SK-N-MC (cell line): ENCODE measurements at regions not wholly inside any gene's neighbourhood (a gene's known extent, or its start where the extent isn't known, plus 50 kb on each side); places are given as distances from the start of the nearest gene placed in this dataset.

Experiments used
- DNase-seq: peaks from one replicate; pipeline ENCODE4 v3.0.0-alpha.2; 2011; ENCODE audit warnings: low read depth, low spot score
- H3K27ac ChIP-seq: fragments of 200-600 bp; sonication (generic); 2 replicates; pipeline ENCODE4 v1.5.1; 2016; ENCODE audit warnings: mixed run types
- H3K36me3 ChIP-seq: fragments of 200-600 bp; sonication (generic); 2 replicates; pipeline ENCODE4 v1.6.1; 2017; ENCODE audit warnings: antibody characterized with exemption, low read length, mixed read lengths; ENCODE audit not compliant: insufficient read depth
- H3K4me3 ChIP-seq: fragments of 200-600 bp; sonication (generic); 2 replicates; pipeline ENCODE4 v1.5.1; 2016
- H3K9ac ChIP-seq: fragments of 200-600 bp; sonication (generic); 2 replicates; pipeline ENCODE4 v1.8.0; 2017; ENCODE audit warnings: mixed run types, mixed read lengths; ENCODE audit not compliant: insufficient read length
- H3K9me3 ChIP-seq: fragments of 200-600 bp; sonication (generic); 2 replicates; pipeline ENCODE4 v1.6.1; 2017; ENCODE audit warnings: low read depth, mild to moderate bottlenecking, antibody characterized with exemption, low read length, moderate library complexity, mixed read lengths
- EZH2 ChIP-seq: fragments of 200-600 bp; sonication (generic); IDR thresholded peaks from one replicate; pipeline ENCODE4 v1.6.1; 2017; ENCODE audit warnings: antibody characterized with exemption
- FOXP2 ChIP-seq: optimal IDR thresholded peaks from 2 replicates; pipeline ENCODE3; 2011; ENCODE audit warnings: mild to moderate bottlenecking, moderate library complexity; ENCODE audit not compliant: insufficient read depth; ENCODE audit errors: extremely low read length, control extremely low read depth
- POLR2AphosphoS5 ChIP-seq: IDR thresholded peaks from 2 replicates; pipeline ENCODE4 v1.6.1; 2012; ENCODE audit warnings: mild to moderate bottlenecking, low read depth, low read length, borderline replicate concordance

DNA sequence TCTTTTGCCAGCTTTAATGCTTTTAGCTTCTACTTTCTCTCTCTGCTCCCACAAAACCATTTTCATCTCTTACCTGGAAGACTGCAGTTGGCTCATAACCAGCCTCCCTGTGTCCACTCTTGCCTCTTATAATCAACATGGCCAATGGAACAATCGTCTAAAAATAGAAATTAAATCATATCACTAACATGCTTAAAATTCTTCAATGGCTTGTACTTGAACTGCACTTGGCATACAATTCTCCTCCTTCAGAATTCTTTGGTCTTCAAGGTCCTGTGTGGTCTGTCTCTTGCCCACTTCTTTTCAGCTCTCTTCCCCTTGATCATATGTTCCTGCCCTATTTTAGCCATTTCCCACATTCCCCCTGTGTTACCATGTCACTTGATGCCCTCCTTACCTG is 342.2 kb downstream of the ATP23 start:
- no peaks in the 10 kb centered on the region for H3K9me3 ChIP-seq
- H3K4me3 ChIP-seq: no peak overlapping the region
- no peak for DNase-seq
- no peak overlapping the region for H3K27ac ChIP-seq
- no peak overlapping the region for H3K9ac ChIP-seq
- TF ChIP-seq EZH2 (no peak), POLR2AphosphoS5 (no peak), FOXP2 (no peak)
- H3K36me3 ChIP-seq: no peaks in the 10 kb centered on the region

DNA sequence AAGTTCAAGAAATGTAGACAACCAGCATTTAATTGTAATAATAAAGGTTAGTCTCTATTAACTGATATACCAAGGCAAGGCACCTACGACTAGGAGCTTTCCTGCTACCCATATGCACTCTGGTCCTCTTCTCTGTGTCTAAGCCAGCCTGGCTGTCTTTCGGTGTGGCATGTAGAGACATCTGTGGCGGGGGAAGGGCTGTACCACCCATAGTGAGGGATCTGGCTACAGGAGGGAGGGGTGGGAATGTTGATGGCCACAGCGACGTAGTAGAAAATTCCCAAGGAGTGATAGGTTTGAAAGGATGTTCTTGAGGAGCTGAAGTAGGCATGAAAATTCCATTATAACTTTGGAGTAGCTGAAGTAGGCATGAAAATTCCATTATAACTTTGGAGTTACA is 344.2 kb downstream of the ATP23 start:
- no peaks in the 10 kb centered on the region for H3K9me3 ChIP-seq
- H3K9ac ChIP-seq: no peak overlapping the region
- DNase-seq: no peak
- no peaks in the 10 kb centered on the region for H3K36me3 ChIP-seq
- no peak overlapping the region for H3K4me3 ChIP-seq
- TF ChIP-seq EZH2: no peak
- no peak for TF ChIP-seq FOXP2
- no peak for TF ChIP-seq POLR2AphosphoS5
- no peak overlapping the region for H3K27ac ChIP-seq

DNA sequence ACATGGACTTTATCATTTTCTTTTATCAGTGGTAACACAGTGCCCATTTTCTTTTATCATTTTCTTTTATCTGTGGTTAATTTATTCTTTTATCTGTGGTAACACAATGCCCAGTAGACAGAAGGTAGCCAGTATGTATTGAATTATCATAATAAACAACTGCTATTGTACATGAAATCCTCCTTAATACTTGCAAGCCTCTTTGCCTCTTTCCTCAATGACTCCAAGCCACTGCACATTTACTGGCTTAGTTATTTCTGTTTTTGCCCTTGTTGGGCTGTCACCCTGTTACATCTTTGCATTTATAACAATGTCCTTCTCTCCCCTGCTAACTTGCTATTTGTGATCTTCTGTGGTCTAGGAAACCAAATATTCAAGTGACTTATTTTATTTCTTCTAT is 345.0 kb downstream of the ATP23 start:
- Histone ChIP-seq H3K9ac (no peak overlapping the region), H3K27ac (no peak overlapping the region), H3K36me3 (no peaks in the 10 kb centered on the region), H3K4me3 (no peak overlapping the region), H3K9me3 (no peaks in the 10 kb centered on the region)
- no peak for DNase-seq
- TF ChIP-seq EZH2: no peak

DNA sequence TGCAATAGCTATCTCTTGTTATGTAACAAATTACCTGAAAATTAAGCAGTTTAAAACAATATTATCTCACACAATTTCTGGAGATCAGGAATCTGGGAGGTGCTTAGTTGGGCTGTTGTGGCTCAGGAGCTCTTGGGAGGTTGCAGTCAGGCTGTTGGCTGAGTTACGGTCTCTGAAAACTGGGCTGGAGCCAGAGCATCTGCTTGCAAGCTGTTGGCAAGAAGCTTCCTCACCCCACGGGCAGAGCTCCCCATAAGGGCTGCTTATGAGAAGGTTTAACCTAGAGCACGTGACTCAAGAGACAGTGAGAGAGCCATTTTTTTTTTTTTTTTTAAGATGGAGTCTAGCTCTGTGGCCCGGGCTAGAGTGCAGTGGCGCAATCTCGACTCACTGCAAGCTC is 346.8 kb downstream of the ATP23 start:
- no peak overlapping the region for H3K9ac ChIP-seq
- no peaks in the 10 kb centered on the region for H3K9me3 ChIP-seq
- H3K4me3 ChIP-seq: no peak overlapping the region
- no peak overlapping the region for H3K27ac ChIP-seq
- DNase-seq: no peak
- no peaks in the 10 kb centered on the region for H3K36me3 ChIP-seq
- TF ChIP-seq FOXP2 (no peak), POLR2AphosphoS5 (no peak), EZH2 (no peak)

DNA sequence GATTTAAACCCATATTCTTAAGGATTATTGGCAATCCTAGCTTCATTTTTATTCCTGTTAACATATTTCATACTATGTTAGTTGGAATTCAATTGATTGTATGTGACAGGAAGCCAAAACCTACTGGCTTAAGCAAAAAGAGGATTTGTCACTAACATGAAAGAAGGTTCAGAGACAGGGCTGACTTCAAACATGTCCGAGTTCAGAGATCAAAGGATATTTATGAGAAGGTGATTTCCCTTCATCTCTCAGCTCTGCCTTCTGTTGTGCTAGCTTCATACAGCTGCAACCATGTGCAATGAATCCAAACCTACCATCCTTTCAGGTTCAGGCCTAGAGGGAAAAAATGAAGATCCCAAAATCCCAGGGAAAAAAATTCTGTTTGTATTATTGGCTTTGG is 349.7 kb downstream of the ATP23 start:
- DNase-seq: no peak
- no peak for TF ChIP-seq EZH2
- TF ChIP-seq FOXP2: no peak
- TF ChIP-seq POLR2AphosphoS5: no peak
- H3K36me3 ChIP-seq: no peaks in the 10 kb centered on the region

DNA sequence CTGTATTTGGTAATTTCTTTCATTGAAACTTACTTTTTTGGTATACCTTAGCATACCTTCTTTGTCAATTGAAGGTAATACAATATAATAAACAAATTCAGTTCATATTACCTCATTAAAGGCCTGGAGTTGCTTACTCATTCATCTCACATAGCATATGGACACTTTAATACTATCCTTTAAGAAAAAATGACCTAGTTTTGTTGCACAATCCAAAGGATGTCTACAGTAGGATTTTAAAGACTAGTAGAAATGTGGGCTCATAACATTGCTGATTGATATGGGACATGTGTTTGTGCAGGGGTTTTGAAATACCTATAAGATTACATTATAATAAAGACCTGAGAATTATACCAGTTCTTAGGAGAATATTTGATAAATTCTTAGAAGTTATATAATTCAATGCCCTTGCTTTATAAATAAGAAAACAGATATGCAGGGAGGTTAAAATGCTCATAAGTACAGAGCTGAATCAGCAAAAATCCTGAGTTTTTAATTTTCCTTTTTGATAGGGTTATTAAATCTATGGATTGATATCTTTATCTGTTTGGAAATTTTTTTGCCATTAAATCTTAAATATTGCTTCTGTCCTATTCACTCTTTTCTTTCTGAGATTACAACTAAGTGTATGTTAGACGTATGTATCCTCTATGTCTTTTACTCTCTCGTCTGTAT is 352.1 kb downstream of the ATP23 start:
- H3K4me3 ChIP-seq: no peak overlapping the region
- TF ChIP-seq EZH2 (no peak), POLR2AphosphoS5 (no peak), FOXP2 (no peak)
- no peak overlapping the region for H3K9ac ChIP-seq
- no peak for DNase-seq
- no peaks in the 10 kb centered on the region for H3K36me3 ChIP-seq
- no peaks in the 10 kb centered on the region for H3K9me3 ChIP-seq
- H3K27ac ChIP-seq: no peak overlapping the region

More for the DNA sequence above, 349.7 kb downstream of the ATP23 start:
- Histone ChIP-seq H3K27ac (no peak overlapping the region), H3K9ac (no peak overlapping the region), H3K4me3 (no peak overlapping the region), H3K9me3 (no peaks in the 10 kb centered on the region)

DNA sequence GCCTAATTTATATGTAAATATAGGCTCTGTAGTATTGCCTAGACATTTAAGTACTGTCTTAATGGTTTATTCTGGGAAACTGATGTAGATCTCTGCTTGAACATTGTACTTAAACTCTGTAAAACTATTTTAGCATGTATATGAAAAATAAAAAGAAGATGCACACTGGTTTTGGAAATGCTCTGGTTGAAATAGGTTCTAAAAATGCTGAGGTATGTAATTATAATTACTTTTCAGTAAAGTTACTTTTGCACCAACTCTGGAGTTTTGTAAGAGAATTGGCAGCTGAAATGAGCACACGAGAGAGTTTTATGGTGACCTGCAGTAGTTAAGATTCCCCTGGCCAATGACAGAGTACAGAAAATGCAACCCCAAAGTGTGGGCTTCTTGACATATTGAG is 353.9 kb downstream of the ATP23 start:
- Histone ChIP-seq H3K27ac (no peak overlapping the region), H3K9me3 (no peaks in the 10 kb centered on the region), H3K9ac (no peak overlapping the region), H3K4me3 (no peak overlapping the region), H3K36me3 (no peaks in the 10 kb centered on the region)
- TF ChIP-seq POLR2AphosphoS5 (no peak), EZH2 (no peak), FOXP2 (no peak)
- no peak for DNase-seq

DNA sequence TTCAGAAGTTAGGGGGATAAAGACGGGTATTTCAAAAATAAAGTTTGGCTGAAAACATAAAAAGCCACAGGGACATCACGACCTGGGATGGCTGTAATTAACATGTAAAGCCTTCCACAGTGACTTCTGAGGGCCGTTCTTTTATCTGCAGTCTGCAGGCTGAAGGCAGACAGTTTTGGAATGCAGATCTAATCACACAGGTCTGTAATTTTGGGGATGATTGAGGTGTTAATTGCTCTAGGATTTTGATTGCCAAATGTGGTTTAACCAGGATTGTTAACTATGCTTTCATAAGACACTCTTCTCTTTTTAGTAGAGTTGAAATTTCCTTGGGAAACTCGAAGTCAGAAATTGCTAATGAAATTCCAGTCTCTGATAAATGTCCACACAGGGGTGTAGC is 355.5 kb downstream of the ATP23 start:
- no peaks in the 10 kb centered on the region for H3K9me3 ChIP-seq
- TF ChIP-seq FOXP2 (no peak), EZH2 (no peak), POLR2AphosphoS5 (no peak)
- H3K4me3 ChIP-seq: no peak overlapping the region
- no peak overlapping the region for H3K9ac ChIP-seq
- H3K36me3 ChIP-seq: no peaks in the 10 kb centered on the region
- no peak for DNase-seq
- no peak overlapping the region for H3K27ac ChIP-seq

DNA sequence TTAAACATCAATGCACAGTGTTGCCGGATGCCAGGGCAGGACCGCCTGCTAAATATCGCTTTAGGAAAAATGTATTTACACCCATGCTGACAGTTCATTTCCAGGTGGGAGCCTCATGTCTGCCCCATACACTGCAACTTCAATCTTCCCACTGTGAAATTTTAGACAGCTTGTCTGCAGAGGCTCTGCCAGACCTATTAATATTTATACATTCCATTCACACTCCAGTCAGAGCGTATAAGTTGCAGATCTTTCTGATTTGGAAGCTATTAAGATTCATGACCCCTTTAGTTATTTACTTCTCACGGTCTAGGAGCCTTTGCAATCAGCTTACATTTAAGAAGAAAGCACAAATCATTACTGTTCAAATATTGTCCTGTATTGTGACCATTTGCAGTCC is 357.4 kb downstream of the ATP23 start:
- Histone ChIP-seq H3K4me3 (peak overlapping the region; percentile 32), H3K36me3 (no peaks in the 10 kb centered on the region), H3K27ac (peak overlapping the region; percentile 42; the same call in 1 of the 2 replicates), H3K9ac (no peak overlapping the region), H3K9me3 (no peaks in the 10 kb centered on the region)
- peak; percentile 34 for DNase-seq
- TF ChIP-seq POLR2AphosphoS5: no peak
- TF ChIP-seq FOXP2: no peak
- no peak for TF ChIP-seq EZH2

DNA sequence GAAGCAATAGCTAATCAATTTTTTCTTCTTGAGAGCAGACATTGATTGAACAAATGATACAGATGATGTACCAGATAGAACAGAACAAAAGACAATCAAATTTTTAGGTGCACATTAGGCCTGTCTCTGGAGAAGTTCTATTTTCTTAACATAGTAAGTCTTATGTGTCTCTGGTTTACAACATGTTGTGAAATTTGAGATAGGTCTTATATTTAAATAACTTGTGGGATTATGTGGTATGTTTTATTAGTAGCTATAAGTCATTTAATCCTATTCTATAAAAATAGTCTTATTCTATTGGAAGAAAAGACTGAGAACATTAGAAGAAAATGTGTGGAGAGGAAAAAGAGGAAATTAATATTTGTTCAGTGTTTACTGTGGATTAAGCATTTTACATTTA is 358.0 kb downstream of the ATP23 start:
- Histone ChIP-seq H3K36me3 (no peaks in the 10 kb centered on the region), H3K9me3 (no peaks in the 10 kb centered on the region), H3K4me3 (peak overlapping the region; percentile 32), H3K27ac (peak overlapping the region; percentile 42; the same call in 1 of the 2 replicates), H3K9ac (no peak overlapping the region)
- DNase-seq: no peak
- no peak for TF ChIP-seq EZH2
- no peak for TF ChIP-seq FOXP2
- no peak for TF ChIP-seq POLR2AphosphoS5
